K562 (cell line): ENCODE measurements at regions not wholly inside any gene's neighbourhood (a gene's known extent, or its start where the extent isn't known, plus 50 kb on each side); places are given as distances from the start of the nearest gene placed in this dataset.
A peak's percentile ranks its signal among the peaks of the same experiment; 100 is the strongest.

ENCODE experiments used
- C11orf30 ChIP-seq: fragments of 450-650 bp; IDR thresholded peaks from 2 replicates; pipeline ENCODE4 v1.6.1; 2016; ENCODE audit warnings: low read depth, mild to moderate bottlenecking
- CBX3 ChIP-seq, 2 experiments: IDR thresholded peaks; 1 replicate in 1 of 2; 2 replicates in 1 of 2; pipeline ENCODE4 v1.6.1; 2012; ENCODE audit warnings: inconsistent platforms in 2 of 2, low read length in 2 of 2, borderline replicate concordance in 1 of 2, control low read depth in 1 of 2
- CHD2 ChIP-seq: IDR thresholded peaks from 2 replicates; pipeline ENCODE4 v1.6.1; 2011; ENCODE audit warnings: low read depth, low read length
- DACH1 ChIP-seq: fragments of 450-650 bp; IDR thresholded peaks from 2 replicates; pipeline ENCODE4 v1.6.1; 2018; ENCODE audit not compliant: partially characterized antibody
- EZH2 ChIP-seq: IDR thresholded peaks from 2 replicates; pipeline ENCODE4 v1.6.1; 2012; ENCODE audit warnings: low read depth, mild to moderate bottlenecking, inconsistent platforms, low read length, borderline replicate concordance
- HCFC1 ChIP-seq: IDR thresholded peaks from 2 replicates; pipeline ENCODE4 v1.6.1; 2012; ENCODE audit warnings: low read depth, low read length, improper control_type of control experiment
- HMGXB4 ChIP-seq: sonication (generic); formaldehyde crosslinking; IDR thresholded peaks from 2 replicates; pipeline ENCODE4 v1.8.1; 2023; ENCODE audit warnings: mild to moderate bottlenecking, missing genetic modification reagents
- HNRNPL ChIP-seq: fragments of 200-400 bp; formaldehyde crosslinking; IDR thresholded peaks from 2 replicates; pipeline ENCODE4 v1.6.1; 2017; ENCODE audit warnings: low read depth, mild to moderate bottlenecking, low read length
- KDM4B ChIP-seq, 2 experiments: fragments of 450-650 bp in 1 of 2; sonication (generic) in 1 of 2; IDR thresholded peaks; 2 replicates each; pipeline ENCODE4 v1.6.1; 2016 to 2017; ENCODE audit warnings: borderline replicate concordance in 2 of 2, antibody characterized with exemption in 1 of 2, low read depth in 1 of 2, mild to moderate bottlenecking in 1 of 2
- NBN ChIP-seq: fragments of 450-650 bp; IDR thresholded peaks from 2 replicates; pipeline ENCODE4 v1.6.1; 2016; ENCODE audit warnings: low read depth, mild to moderate bottlenecking
- NR0B1 ChIP-seq: fragments of 450-650 bp; IDR thresholded peaks from one replicate; pipeline ENCODE4 v1.6.1; 2018; ENCODE audit warnings: mild to moderate bottlenecking, moderate library complexity; ENCODE audit not compliant: partially characterized antibody
- PML ChIP-seq: IDR thresholded peaks from 2 replicates; pipeline ENCODE4 v1.6.1; 2012; ENCODE audit warnings: low read length, inconsistent platforms
- TBP ChIP-seq: optimal IDR thresholded peaks from 2 replicates; pipeline ENCODE3; 2011; ENCODE audit warnings: low read depth, low read length, improper control_type of control experiment
- TCF7 ChIP-seq: sonication (generic); IDR thresholded peaks from 2 replicates; pipeline ENCODE4 v1.6.1; 2016; ENCODE audit warnings: antibody characterized with exemption, borderline replicate concordance
- TEAD1 ChIP-seq, 2 experiments: fragments of 450-650 bp in 1 of 2; sonication (generic) in 1 of 2; formaldehyde crosslinking; IDR thresholded peaks; 2 replicates each; pipeline versions ENCODE4 v1.4.0 to v1.8.0; 2020 to 2022; ENCODE audit warnings: mild to moderate bottlenecking in 2 of 2, missing genetic modification reagents in 1 of 2
- ZFP1 ChIP-seq: fragments of 450-650 bp; formaldehyde crosslinking; IDR thresholded peaks from 2 replicates; pipeline ENCODE4 v1.4.0; 2020; ENCODE audit warnings: mild to moderate bottlenecking, mixed read lengths
- ZFX ChIP-seq: sonication (generic); formaldehyde crosslinking; IDR thresholded peaks from 2 replicates; pipeline ENCODE4 v1.8.0; 2022; ENCODE audit warnings: mild to moderate bottlenecking, missing genetic modification reagents, moderate library complexity
- ZNF24 ChIP-seq: fragments of 450-650 bp; IDR thresholded peaks from 2 replicates; pipeline ENCODE4 v1.6.1; 2016
- ZNF830 ChIP-seq: fragments of 250-450 bp; sonication (Bioruptor Pico); IDR thresholded peaks from 2 replicates; pipeline ENCODE4 v1.5.0; 2021; ENCODE audit warnings: mild to moderate bottlenecking
- TF ChIP-seq, protein P1 (sequence below): sonication (generic); IDR thresholded peaks from 2 replicates; pipeline ENCODE4 v1.6.1; 2016
- TF ChIP-seq, protein P2 (sequence below): fragments of 150-350 bp; conservative IDR thresholded peaks from 2 replicates; pipeline ENCODE4 v1.6.1; 2014; ENCODE audit warnings: low read length

GRCh38 chr4:80124246-80125211 is 51.5 kb upstream of the ANTXR2 start (continued):
- TF ChIP-seq NR0B1 (no peak), C11orf30 (no peak), KDM4B (IDR thresholded peaks at IDR 0.05; ENCODE audit: borderline replicate concordance in 2 of 2, low read depth in 1 of 2) (no peak), ZNF24 (no peak), EZH2 (no peak), HCFC1 (no peak), ZFP1 (CRISPR knock-in tag) (no peak), TBP (no peak), DACH1 (no peak), TCF7 (no peak), TEAD1 (CRISPR knock-in tag; IDR thresholded peaks at IDR 0.05) (no peak), HNRNPL (no peak), ZNF830 (CRISPR knock-in tag) (no peak), ZFX (CRISPR knock-in tag) (no peak), NBN (0 out of 2 replicates have a peak, but pooled peaks have one; percentile 20), PML (0 out of 2 replicates have a peak, but pooled peaks have one; percentile 9), CHD2 (no peak), CBX3 (IDR thresholded peaks at IDR 0.05; ENCODE audit: borderline replicate concordance in 1 of 2, low read length in 2 of 2) (no peak), HMGXB4 (CRISPR knock-in tag) (no peak)
- TF ChIP-seq, protein P1, sequence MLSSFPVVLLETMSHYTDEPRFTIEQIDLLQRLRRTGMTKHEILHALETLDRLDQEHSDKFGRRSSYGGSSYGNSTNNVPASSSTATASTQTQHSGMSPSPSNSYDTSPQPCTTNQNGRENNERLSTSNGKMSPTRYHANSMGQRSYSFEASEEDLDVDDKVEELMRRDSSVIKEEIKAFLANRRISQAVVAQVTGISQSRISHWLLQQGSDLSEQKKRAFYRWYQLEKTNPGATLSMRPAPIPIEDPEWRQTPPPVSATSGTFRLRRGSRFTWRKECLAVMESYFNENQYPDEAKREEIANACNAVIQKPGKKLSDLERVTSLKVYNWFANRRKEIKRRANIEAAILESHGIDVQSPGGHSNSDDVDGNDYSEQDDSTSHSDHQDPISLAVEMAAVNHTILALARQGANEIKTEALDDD = no peak
- TF ChIP-seq, protein P2, sequence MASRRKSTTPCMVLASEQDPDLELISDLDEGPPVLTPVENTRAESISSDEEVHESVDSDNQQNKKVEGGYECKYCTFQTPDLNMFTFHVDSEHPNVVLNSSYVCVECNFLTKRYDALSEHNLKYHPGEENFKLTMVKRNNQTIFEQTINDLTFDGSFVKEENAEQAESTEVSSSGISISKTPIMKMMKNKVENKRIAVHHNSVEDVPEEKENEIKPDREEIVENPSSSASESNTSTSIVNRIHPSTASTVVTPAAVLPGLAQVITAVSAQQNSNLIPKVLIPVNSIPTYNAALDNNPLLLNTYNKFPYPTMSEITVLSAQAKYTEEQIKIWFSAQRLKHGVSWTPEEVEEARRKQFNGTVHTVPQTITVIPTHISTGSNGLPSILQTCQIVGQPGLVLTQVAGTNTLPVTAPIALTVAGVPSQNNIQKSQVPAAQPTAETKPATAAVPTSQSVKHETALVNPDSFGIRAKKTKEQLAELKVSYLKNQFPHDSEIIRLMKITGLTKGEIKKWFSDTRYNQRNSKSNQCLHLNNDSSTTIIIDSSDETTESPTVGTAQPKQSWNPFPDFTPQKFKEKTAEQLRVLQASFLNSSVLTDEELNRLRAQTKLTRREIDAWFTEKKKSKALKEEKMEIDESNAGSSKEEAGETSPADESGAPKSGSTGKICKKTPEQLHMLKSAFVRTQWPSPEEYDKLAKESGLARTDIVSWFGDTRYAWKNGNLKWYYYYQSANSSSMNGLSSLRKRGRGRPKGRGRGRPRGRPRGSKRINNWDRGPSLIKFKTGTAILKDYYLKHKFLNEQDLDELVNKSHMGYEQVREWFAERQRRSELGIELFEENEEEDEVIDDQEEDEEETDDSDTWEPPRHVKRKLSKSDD = no peak
